Ectodermal cell (in vitro differentiated cells): ENCODE measurements at regions not wholly inside any gene's neighbourhood (a gene's known extent, or its start where the extent isn't known, plus 50 kb on each side); places are given as distances from the start of the nearest gene placed in this dataset.

ENCODE experiments used
- H3K27ac ChIP-seq: 2 replicates; pipeline ENCODE4 v1.7.0; 2013; ENCODE audit warnings: mild to moderate bottlenecking, low read depth, low read length; ENCODE audit not compliant: insufficient read depth, poor library complexity, severe bottlenecking
- H3K27me3 ChIP-seq: 2 replicates; pipeline ENCODE4 v1.7.0; 2013; ENCODE audit warnings: mild to moderate bottlenecking, low read length; ENCODE audit not compliant: insufficient read depth, control insufficient read depth, poor library complexity, severe bottlenecking
- H3K36me3 ChIP-seq: one replicate; pipeline ENCODE4 v1.7.0; 2013; ENCODE audit warnings: low read length; ENCODE audit not compliant: control insufficient read depth, insufficient read depth
- H3K4me1 ChIP-seq: one replicate; pipeline ENCODE4 v1.7.0; 2013; ENCODE audit warnings: low read length; ENCODE audit not compliant: control insufficient read depth, insufficient read depth
- H3K4me3 ChIP-seq: 2 replicates; pipeline ENCODE4 v1.7.0; 2013; ENCODE audit warnings: low read depth, low read length, control low read depth; ENCODE audit not compliant: insufficient read depth
- H3K9me3 ChIP-seq: 2 replicates; pipeline ENCODE4 v1.7.0; 2013; ENCODE audit warnings: mild to moderate bottlenecking, low read length, moderate library complexity; ENCODE audit not compliant: control insufficient read depth
- WGBS, 2 experiments: methylation state at CpG; one replicate each; pipeline ENCODE4 v1.1.7; 2013; ENCODE audit warnings: missing lambda C conversion rate in 2 of 2; 5-methylcytosine and 5-hydroxymethylcytosine counted together

GRCh38 chr13:37416291-37417059 is 182.1 kb downstream of the POSTN start:
- no peaks in the 10 kb centered on the region for H3K36me3 ChIP-seq
- no peaks in the 10 kb centered on the region for H3K4me1 ChIP-seq
- no peak overlapping the region for H3K27ac ChIP-seq
- H3K4me3 ChIP-seq, result no peak overlapping the region
- WGBS, 2 experiments, result no CpG with 5 or more reads among the region's 2 CpGs
- no peaks in the 10 kb centered on the region for H3K9me3 ChIP-seq
- H3K27me3 ChIP-seq, result no peaks in the 10 kb centered on the region

GRCh38 chr13:37413161-37413560 is 185.4 kb downstream of the POSTN start:
- Histone ChIP-seq H3K36me3 (no peaks in the 10 kb centered on the region), H3K27me3 (no peaks in the 10 kb centered on the region), H3K9me3 (no peaks in the 10 kb centered on the region), H3K4me3 (no peak overlapping the region), H3K27ac (no peak overlapping the region), H3K4me1 (no peaks in the 10 kb centered on the region)
- WGBS, 2 experiments, result 93 to 94% methylated on average over 3 of the region's 3 CpGs

GRCh38 chr13:37412241-37412921 is 186.2 kb downstream of the POSTN start:
- H3K4me3 ChIP-seq, result no peak overlapping the region
- H3K27ac ChIP-seq, result no peak overlapping the region
- no peaks in the 10 kb centered on the region for H3K27me3 ChIP-seq
- WGBS, 2 experiments, result 84 to 89% methylated on average over 1 of the region's 2 CpGs
- no peaks in the 10 kb centered on the region for H3K36me3 ChIP-seq
- no peaks in the 10 kb centered on the region for H3K4me1 ChIP-seq
- no peaks in the 10 kb centered on the region for H3K9me3 ChIP-seq

- WGBS, 2 experiments, result 91 to 92% methylated on average over 6 of the region's 6 CpGs
- no peak overlapping the region for H3K4me3 ChIP-seq
Measured at GRCh38 chr13:37410316-37410715, 188.3 kb downstream of the POSTN start.

GRCh38 chr13:37409756-37410155 is 188.8 kb downstream of the POSTN start:
- Histone ChIP-seq H3K9me3 (no peaks in the 10 kb centered on the region), H3K36me3 (no peaks in the 10 kb centered on the region), H3K27me3 (no peaks in the 10 kb centered on the region), H3K4me3 (no peak overlapping the region), H3K27ac (no peak overlapping the region), H3K4me1 (no peaks in the 10 kb centered on the region)

More at GRCh38 chr13:37410316-37410715, 188.3 kb downstream of the POSTN start:
- Histone ChIP-seq H3K27me3 (no peaks in the 10 kb centered on the region), H3K27ac (no peak overlapping the region), H3K9me3 (no peaks in the 10 kb centered on the region), H3K36me3 (no peaks in the 10 kb centered on the region), H3K4me1 (no peaks in the 10 kb centered on the region)

GRCh38 chr13:37407156-37407555 is 191.4 kb downstream of the POSTN start:
- Histone ChIP-seq H3K27ac (no peak overlapping the region), H3K4me3 (no peak overlapping the region), H3K4me1 (no peaks in the 10 kb centered on the region), H3K27me3 (no peaks in the 10 kb centered on the region), H3K36me3 (no peaks in the 10 kb centered on the region), H3K9me3 (no peaks in the 10 kb centered on the region)
- 87 to 88% methylated on average over 4 of the region's 4 CpGs for WGBS, 2 experiments

- no peaks in the 10 kb centered on the region for H3K36me3 ChIP-seq
- no peaks in the 10 kb centered on the region for H3K9me3 ChIP-seq
- WGBS, 2 experiments, result 88 to 100% methylated on average over 1 of the region's 1 CpG
- H3K4me3 ChIP-seq, result no peak overlapping the region
- no peak overlapping the region for H3K27ac ChIP-seq
- H3K27me3 ChIP-seq, result no peaks in the 10 kb centered on the region
- H3K4me1 ChIP-seq, result no peaks in the 10 kb centered on the region
Measured at GRCh38 chr13:37406031-37406430, 192.5 kb downstream of the POSTN start.

- 86 to 90% methylated on average over 6 of the region's 7 CpGs for WGBS, 2 experiments
- Histone ChIP-seq H3K4me1 (no peaks in the 10 kb centered on the region), H3K27ac (no peak overlapping the region), H3K27me3 (no peaks in the 10 kb centered on the region), H3K36me3 (no peaks in the 10 kb centered on the region), H3K4me3 (no peak overlapping the region), H3K9me3 (no peaks in the 10 kb centered on the region)
Measured at GRCh38 chr13:37403776-37404527, 194.6 kb downstream of the POSTN start.

GRCh38 chr13:37401721-37402120 is 196.8 kb downstream of the POSTN start:
- no peak overlapping the region for H3K4me3 ChIP-seq
- H3K27me3 ChIP-seq, result no peaks in the 10 kb centered on the region
- no peaks in the 10 kb centered on the region for H3K9me3 ChIP-seq
- H3K4me1 ChIP-seq, result no peaks in the 10 kb centered on the region
- H3K36me3 ChIP-seq, result no peaks in the 10 kb centered on the region
- no peak overlapping the region for H3K27ac ChIP-seq

- Histone ChIP-seq H3K27ac (no peak overlapping the region), H3K4me3 (no peak overlapping the region), H3K4me1 (no peaks in the 10 kb centered on the region), H3K36me3 (no peaks in the 10 kb centered on the region), H3K27me3 (no peaks in the 10 kb centered on the region), H3K9me3 (no peaks in the 10 kb centered on the region)
- 93 to 95% methylated on average over 3 of the region's 3 CpGs for WGBS, 2 experiments
Measured at GRCh38 chr13:37397535-37397934, 201.0 kb downstream of the POSTN start.
